ENCODE measurements at regions not wholly inside any gene's neighbourhood (a gene's known extent, or its start where the extent isn't known, plus 50 kb on each side); places are given as distances from the start of the nearest gene placed in this dataset.

- TF ChIP-seq, protein P1, sequence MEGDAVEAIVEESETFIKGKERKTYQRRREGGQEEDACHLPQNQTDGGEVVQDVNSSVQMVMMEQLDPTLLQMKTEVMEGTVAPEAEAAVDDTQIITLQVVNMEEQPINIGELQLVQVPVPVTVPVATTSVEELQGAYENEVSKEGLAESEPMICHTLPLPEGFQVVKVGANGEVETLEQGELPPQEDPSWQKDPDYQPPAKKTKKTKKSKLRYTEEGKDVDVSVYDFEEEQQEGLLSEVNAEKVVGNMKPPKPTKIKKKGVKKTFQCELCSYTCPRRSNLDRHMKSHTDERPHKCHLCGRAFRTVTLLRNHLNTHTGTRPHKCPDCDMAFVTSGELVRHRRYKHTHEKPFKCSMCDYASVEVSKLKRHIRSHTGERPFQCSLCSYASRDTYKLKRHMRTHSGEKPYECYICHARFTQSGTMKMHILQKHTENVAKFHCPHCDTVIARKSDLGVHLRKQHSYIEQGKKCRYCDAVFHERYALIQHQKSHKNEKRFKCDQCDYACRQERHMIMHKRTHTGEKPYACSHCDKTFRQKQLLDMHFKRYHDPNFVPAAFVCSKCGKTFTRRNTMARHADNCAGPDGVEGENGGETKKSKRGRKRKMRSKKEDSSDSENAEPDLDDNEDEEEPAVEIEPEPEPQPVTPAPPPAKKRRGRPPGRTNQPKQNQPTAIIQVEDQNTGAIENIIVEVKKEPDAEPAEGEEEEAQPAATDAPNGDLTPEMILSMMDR (conservative IDR thresholded peaks at IDR 0.05 in 1 of 2, IDR thresholded peaks at IDR 0.05 in 1 of 2; ENCODE audit: extremely low read depth in 1 of 2, insufficient read depth in 1 of 2, low read depth in 1 of 2, low read length in 2 of 2): no peak
- no peak for TF ChIP-seq EZH2 (IDR thresholded peaks at IDR 0.05; ENCODE audit: borderline replicate concordance, low read length)
Observed at GRCh38 chr5:18158166-18158565, 523.9 kb downstream of the TAF11L14 start.
